CD14-positive monocyte (primary cell): ENCODE measurements at regions not wholly inside any gene's neighbourhood (a gene's known extent, or its start where the extent isn't known, plus 50 kb on each side); places are given as distances from the start of the nearest gene placed in this dataset.

ENCODE experiments used
- DNase-seq, 3 donors: peaks; one replicate each; pipeline ENCODE4 v3.0.0-alpha.2; 2011 to 2022
- H2AFZ ChIP-seq: 2 replicates; pipeline ENCODE4 v1.6.0; 2012; ENCODE audit warnings: mild to moderate bottlenecking, low read depth, low read length, inconsistent platforms; ENCODE audit not compliant: insufficient read depth, poor library complexity, severe bottlenecking
- H3K27ac ChIP-seq, 2 donors: 1 replicate in 1 of 2; 2 replicates in 1 of 2; pipeline ENCODE4 v1.5.1; 2012 to 2013; ENCODE audit warnings: low read length in 2 of 2, control low read depth in 1 of 2, inconsistent platforms in 1 of 2, low read depth in 1 of 2, mild to moderate bottlenecking in 1 of 2
- H3K27me3 ChIP-seq, 2 donors: one replicate each; pipeline versions ENCODE4 v1.6.0 to v1.6.1; 2011 to 2013; ENCODE audit warnings: low read length in 2 of 2; ENCODE audit not compliant: control insufficient read depth in 2 of 2, insufficient read depth in 2 of 2
- H3K36me3 ChIP-seq, 2 donors: replicated peaks in 1 of 2; 1 replicate in 1 of 2; 2 replicates in 1 of 2; pipeline versions ENCODE4 v1.5.1 to v1.6.1; 2012 to 2013; ENCODE audit warnings: low read length in 2 of 2, control low read depth in 1 of 2, inconsistent platforms in 1 of 2, mild to moderate bottlenecking in 1 of 2; ENCODE audit not compliant: insufficient read depth in 2 of 2, control insufficient read depth in 1 of 2
- H3K4me1 ChIP-seq, 2 donors: 1 replicate in 1 of 2; 2 replicates in 1 of 2; pipeline versions ENCODE4 v1.5.1 to v1.6.1; 2012 to 2013; ENCODE audit warnings: low read length in 2 of 2, control low read depth in 1 of 2, inconsistent platforms in 1 of 2, mild to moderate bottlenecking in 1 of 2, moderate library complexity in 1 of 2; ENCODE audit not compliant: insufficient read depth in 2 of 2, control insufficient read depth in 1 of 2
- H3K4me2 ChIP-seq: replicated peaks from 2 replicates; pipeline ENCODE3; 2012; ENCODE audit warnings: low read length, moderate library complexity, mild to moderate bottlenecking; ENCODE audit not compliant: poor library complexity, severe bottlenecking; ENCODE audit errors: extremely low read depth
- H3K4me3 ChIP-seq, 3 experiments: fragments of 200-600 bp in 1 of 3; sonication (generic) in 1 of 3; replicated peaks in 1 of 3; 1 replicate in 2 of 3; 2 replicates in 1 of 3; pipeline ENCODE4 v1.5.1; 2011 to 2013; ENCODE audit warnings: low read length in 3 of 3, mild to moderate bottlenecking in 3 of 3, control low read depth in 2 of 3, low read depth in 2 of 3, inconsistent platforms in 1 of 3, moderate library complexity in 1 of 3
- H3K79me2 ChIP-seq: 2 replicates; pipeline ENCODE4 v1.6.0; 2012; ENCODE audit warnings: mild to moderate bottlenecking, control low read depth, inconsistent platforms, low read length, moderate library complexity; ENCODE audit not compliant: insufficient read depth
- H3K9ac ChIP-seq: 2 replicates; pipeline ENCODE4 v1.6.0; 2017; ENCODE audit warnings: low read length, mild to moderate bottlenecking; ENCODE audit not compliant: insufficient read depth, poor library complexity, severe bottlenecking
- H3K9me3 ChIP-seq, 2 donors: replicated peaks in 1 of 2; 1 replicate in 1 of 2; 2 replicates in 1 of 2; pipeline versions ENCODE4 v1.5.1 to v1.6.1; 2012 to 2013; ENCODE audit warnings: low read length in 2 of 2, control low read depth in 1 of 2; ENCODE audit not compliant: control insufficient read depth in 1 of 2, insufficient read depth in 1 of 2
- H4K20me1 ChIP-seq: 2 replicates; pipeline ENCODE4 v1.6.0; 2012; ENCODE audit warnings: mild to moderate bottlenecking, low read length, control low read depth, moderate library complexity; ENCODE audit not compliant: insufficient read depth
- H3K27ac Mint-ChIP-seq, 7 donors: one replicate each; pipeline ENCODE4 v1.8.0; 2020; ENCODE audit warnings: mild to moderate bottlenecking in 7 of 7, mixed read lengths in 7 of 7, moderate library complexity in 6 of 7, inconsistent platforms in 2 of 7
- H3K27me3 Mint-ChIP-seq, 3 donors: one replicate each; pipeline ENCODE4 v1.8.0; 2021 to 2022; ENCODE audit warnings: low read depth in 3 of 3, mild to moderate bottlenecking in 3 of 3, mixed read lengths in 3 of 3, moderate library complexity in 3 of 3, inconsistent platforms in 1 of 3
- H3K36me3 Mint-ChIP-seq, 2 donors: one replicate each; pipeline ENCODE4 v1.8.0; 2020; ENCODE audit warnings: mixed read lengths in 2 of 2, inconsistent platforms in 1 of 2, mild to moderate bottlenecking in 1 of 2
- H3K4me1 Mint-ChIP-seq: one replicate; pipeline ENCODE4 v1.8.0; 2020; ENCODE audit warnings: mild to moderate bottlenecking, mixed read lengths
- H3K4me3 Mint-ChIP-seq, 2 donors: one replicate each; pipeline ENCODE4 v1.8.0; 2020; ENCODE audit warnings: mild to moderate bottlenecking in 2 of 2, mixed read lengths in 2 of 2, moderate library complexity in 1 of 2
- H3K9me3 Mint-ChIP-seq, 7 donors: one replicate each; pipeline ENCODE4 v1.8.0; 2020 to 2022; ENCODE audit warnings: mixed read lengths in 7 of 7, mild to moderate bottlenecking in 6 of 7, moderate library complexity in 6 of 7, inconsistent platforms in 2 of 7
- WGBS: methylation state at CpG from one replicate; pipeline ENCODE4 v1.1.5; 2013; ENCODE audit warnings: missing lambda C conversion rate; ENCODE audit not compliant: insufficient coverage; 5-methylcytosine and 5-hydroxymethylcytosine counted together
- intact Hi-C, 2 donors: fragments of 100-400 bp; cut with micrococcal nuclease; formaldehyde crosslinking; loops; one replicate each; pipeline versions ENCODE4 v1.15.0 to v1.15.1; 2023
- TF ChIP-seq, protein P1 (sequence below): fragments of 200-600 bp; IDR thresholded peaks from one replicate; pipeline ENCODE4 v1.8.0; 2022; ENCODE audit warnings: antibody characterized with exemption, mild to moderate bottlenecking

DNA sequence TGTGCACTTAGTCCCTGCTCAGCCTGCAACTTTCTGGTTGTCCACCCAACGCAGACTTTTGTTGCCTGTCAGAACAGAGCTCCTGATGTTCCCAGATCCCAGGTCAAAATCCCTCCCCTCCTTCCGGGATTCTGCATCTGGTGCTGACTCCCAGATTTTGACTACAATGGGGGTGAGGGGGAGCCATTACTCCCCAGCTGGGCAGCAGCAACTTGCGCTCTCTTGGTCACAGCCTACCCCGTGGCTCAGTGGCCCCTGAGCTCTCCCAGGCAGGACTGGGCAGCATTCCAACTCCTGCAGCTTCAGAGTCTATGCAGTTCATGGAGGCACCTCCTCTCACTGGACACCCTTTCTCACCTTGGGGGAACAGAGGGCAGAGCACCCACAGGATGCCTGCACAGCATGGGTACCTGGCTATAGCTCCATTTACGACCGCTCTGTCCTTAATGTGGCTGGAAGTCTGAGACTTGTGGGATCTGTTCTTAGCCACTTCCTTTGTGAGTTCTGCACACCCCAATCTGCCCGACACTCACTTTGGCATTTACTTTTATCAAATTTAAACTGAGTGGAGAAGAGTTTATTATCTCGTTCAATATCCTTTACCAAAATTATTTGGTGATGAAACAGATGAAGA, 545.5 kb upstream of the MGMT start:
- Histone ChIP-seq H3K9ac (no peak overlapping the region), H3K4me2 (no peak overlapping the region), H3K36me3 (no peaks in the 10 kb centered on the region), H2AFZ (no peak overlapping the region), H3K79me2 (no peaks in the 10 kb centered on the region), H3K27ac (no peak overlapping the region), H3K27me3 (no peaks in the 10 kb centered on the region), H4K20me1 (no peaks in the 10 kb centered on the region), H3K4me3 (no peak overlapping the region), H3K9me3 (peaks cover 0 to 4% of the 10 kb centered on the region in 2 donors), H3K4me1 (no peaks in the 10 kb centered on the region)
- intact Hi-C loops, result no loop called here
- Mint-ChIP-seq H3K4me3 (no peak overlapping the region), H3K4me1 (no peaks in the 10 kb centered on the region), H3K9me3 (peaks cover 0 to 12% (median 3%) of the 10 kb centered on the region in 7 donors), H3K27me3 (peaks cover 2 to 5% (median 4%) of the 10 kb centered on the region in 3 donors), H3K27ac (no peak overlapping the region), H3K36me3 (no peaks in the 10 kb centered on the region)
- 97% methylated on average over 3 of the region's 8 CpGs for whole genome bisulfite sequencing
- TF ChIP-seq, protein P1, sequence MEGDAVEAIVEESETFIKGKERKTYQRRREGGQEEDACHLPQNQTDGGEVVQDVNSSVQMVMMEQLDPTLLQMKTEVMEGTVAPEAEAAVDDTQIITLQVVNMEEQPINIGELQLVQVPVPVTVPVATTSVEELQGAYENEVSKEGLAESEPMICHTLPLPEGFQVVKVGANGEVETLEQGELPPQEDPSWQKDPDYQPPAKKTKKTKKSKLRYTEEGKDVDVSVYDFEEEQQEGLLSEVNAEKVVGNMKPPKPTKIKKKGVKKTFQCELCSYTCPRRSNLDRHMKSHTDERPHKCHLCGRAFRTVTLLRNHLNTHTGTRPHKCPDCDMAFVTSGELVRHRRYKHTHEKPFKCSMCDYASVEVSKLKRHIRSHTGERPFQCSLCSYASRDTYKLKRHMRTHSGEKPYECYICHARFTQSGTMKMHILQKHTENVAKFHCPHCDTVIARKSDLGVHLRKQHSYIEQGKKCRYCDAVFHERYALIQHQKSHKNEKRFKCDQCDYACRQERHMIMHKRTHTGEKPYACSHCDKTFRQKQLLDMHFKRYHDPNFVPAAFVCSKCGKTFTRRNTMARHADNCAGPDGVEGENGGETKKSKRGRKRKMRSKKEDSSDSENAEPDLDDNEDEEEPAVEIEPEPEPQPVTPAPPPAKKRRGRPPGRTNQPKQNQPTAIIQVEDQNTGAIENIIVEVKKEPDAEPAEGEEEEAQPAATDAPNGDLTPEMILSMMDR, result no peak
- no peak for DNase-seq

GRCh38 chr10:128922172-128922571, 544.9 kb upstream of the MGMT start:
- intact Hi-C loops, result no loop called here
- no peaks in the 10 kb centered on the region for H3K4me1 ChIP-seq
- H3K36me3 ChIP-seq, result no peaks in the 10 kb centered on the region
- TF ChIP-seq, protein P1, result no peak
- H4K20me1 ChIP-seq, result no peaks in the 10 kb centered on the region
- WGBS, result 79% methylated on average over 2 of the region's 2 CpGs
- H3K27ac ChIP-seq, result no peak overlapping the region
- no peak overlapping the region for H3K4me2 ChIP-seq
- no peaks in the 10 kb centered on the region for H3K79me2 ChIP-seq
- peaks cover 0 to 4% of the 10 kb centered on the region in 2 donors for H3K9me3 ChIP-seq
- no peaks in the 10 kb centered on the region for H3K4me1 Mint-ChIP-seq
- no peak overlapping the region for H2AFZ ChIP-seq
- H3K27ac Mint-ChIP-seq, result no peak overlapping the region
- peaks cover 2 to 7% (median 4%) of the 10 kb centered on the region in 3 donors for H3K27me3 Mint-ChIP-seq
- H3K4me3 ChIP-seq, result no peak overlapping the region
- H3K4me3 Mint-ChIP-seq, result no peak overlapping the region
- H3K36me3 Mint-ChIP-seq, result no peaks in the 10 kb centered on the region
- H3K9me3 Mint-ChIP-seq, result peaks cover 2 to 8% (median 4%) of the 10 kb centered on the region in 7 donors
- no peak for DNase-seq
- H3K27me3 ChIP-seq, result no peaks in the 10 kb centered on the region
- H3K9ac ChIP-seq, result no peak overlapping the region
